HEK293T (cell line): ENCODE measurements at regions not wholly inside any gene's neighbourhood (a gene's known extent, or its start where the extent isn't known, plus 50 kb on each side); places are given as distances from the start of the nearest gene placed in this dataset.

Experiments
- BHLHE40 ChIP-seq: fragments of 450-650 bp; IDR thresholded peaks from 2 replicates; pipeline ENCODE4 v1.6.1; 2016; ENCODE audit warnings: mild to moderate bottlenecking, moderate library complexity, borderline replicate concordance
- ELF4 ChIP-seq: fragments of 450-650 bp; IDR thresholded peaks from 2 replicates; pipeline ENCODE4 v1.6.1; 2017; ENCODE audit warnings: antibody characterized with exemption
- FOXA1 ChIP-seq: fragments of 450-650 bp; IDR thresholded peaks from 2 replicates; pipeline ENCODE4 v1.6.1; 2016; ENCODE audit warnings: mild to moderate bottlenecking
- FOXM1 ChIP-seq: fragments of 450-650 bp; IDR thresholded peaks from 2 replicates; pipeline ENCODE4 v1.6.1; 2017; ENCODE audit warnings: mild to moderate bottlenecking, borderline replicate concordance
- HDGF ChIP-seq: fragments of 450-650 bp; IDR thresholded peaks from 2 replicates; pipeline ENCODE4 v1.6.1; 2017; ENCODE audit warnings: antibody characterized with exemption, borderline replicate concordance
- LEF1 ChIP-seq: fragments of 450-650 bp; IDR thresholded peaks from 2 replicates; pipeline ENCODE4 v1.6.1; 2017; ENCODE audit warnings: mild to moderate bottlenecking, borderline replicate concordance
- SP1 ChIP-seq: fragments of 450-650 bp; IDR thresholded peaks from 2 replicates; pipeline ENCODE4 v1.6.1; 2017
- SUZ12 ChIP-seq: fragments of 450-650 bp; IDR thresholded peaks from 2 replicates; pipeline ENCODE4 v1.6.1; 2016; ENCODE audit warnings: mild to moderate bottlenecking
- TARDBP ChIP-seq: fragments of 450-650 bp; IDR thresholded peaks from 2 replicates; pipeline ENCODE4 v1.6.1; 2016

DNA sequence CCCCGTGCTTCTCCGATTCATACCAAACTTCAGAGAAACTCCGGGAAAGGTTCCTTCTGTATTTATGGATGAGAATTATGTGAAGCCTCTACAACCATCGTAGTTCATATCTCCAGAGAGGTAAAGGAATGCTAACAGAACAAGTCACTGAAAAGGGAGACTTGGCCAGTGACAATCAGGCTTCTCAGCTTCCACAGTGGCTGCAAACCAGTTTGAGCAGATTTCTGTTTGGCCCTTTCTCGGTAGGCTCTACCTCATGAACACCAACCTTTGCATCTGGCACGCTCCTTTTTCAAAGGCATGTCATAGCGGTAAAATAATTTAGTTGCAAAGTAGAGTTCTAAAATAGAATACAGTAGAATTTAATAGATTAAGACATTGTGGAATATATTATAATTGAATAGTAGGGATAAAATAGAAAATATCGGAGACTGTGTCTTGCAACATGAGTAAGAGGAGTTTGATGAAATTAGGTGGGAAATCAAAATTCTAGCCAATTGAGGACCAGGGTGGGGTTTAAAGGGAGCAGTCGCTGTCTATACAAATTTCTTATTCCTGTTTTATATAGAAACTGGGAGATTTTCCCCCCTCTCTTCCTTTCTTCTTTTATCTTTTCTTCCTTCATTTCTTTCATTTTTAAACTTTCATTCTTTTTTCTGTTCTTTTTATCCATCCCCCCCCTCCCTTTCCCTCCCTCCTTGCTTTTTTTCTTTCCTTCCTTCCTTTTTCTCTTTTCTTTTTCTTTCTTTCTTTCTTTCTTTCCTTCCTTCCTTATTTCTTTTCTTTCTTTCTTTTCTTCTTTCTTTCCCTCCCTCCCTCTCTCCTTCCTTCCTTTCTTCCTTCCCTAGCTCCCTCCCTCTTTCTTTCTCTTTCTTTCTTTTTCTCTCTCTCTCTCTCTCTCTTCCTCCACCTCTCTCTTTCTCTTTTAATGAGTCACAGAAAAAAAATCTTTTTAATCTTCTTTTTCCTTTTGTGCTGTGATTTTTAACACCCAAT lies 161.5 kb upstream of the KLF6 start:
- TF ChIP-seq SP1 (no peak), FOXM1 (no peak), TARDBP (no peak), BHLHE40 (no peak), SUZ12 (no peak), FOXA1 (no peak), LEF1 (no peak), HDGF (no peak), ELF4 (no peak)
